Astrocyte (in vitro differentiated cells and primary cell): ENCODE measurements at regions not wholly inside any gene's neighbourhood (a gene's known extent, or its start where the extent isn't known, plus 50 kb on each side); places are given as distances from the start of the nearest gene placed in this dataset.

Source experiments
- DNase-seq: peaks from one replicate; pipeline ENCODE4 v3.0.0-alpha.2; 2010; ENCODE audit warnings: low read depth
- FAIRE-seq: peaks from 2 replicates; lab custom pipeline; 2011; peaks lifted over from hg19 to GRCh38; lab: Jason Lieb, UNC
- H2AFZ ChIP-seq: 2 replicates; pipeline ENCODE4 v1.6.0; 2012; ENCODE audit warnings: low read depth, low read length, inconsistent platforms
- H3K27ac ChIP-seq: 2 replicates; pipeline ENCODE4 v1.5.1; 2011; ENCODE audit warnings: low read depth, low read length, inconsistent platforms
- H3K27me3 ChIP-seq: 2 replicates; pipeline ENCODE4 v1.6.0; 2011; ENCODE audit warnings: low read length, inconsistent platforms; ENCODE audit not compliant: insufficient read depth
- H3K36me3 ChIP-seq: 2 replicates; pipeline ENCODE4 v1.5.1; 2011; ENCODE audit warnings: low read length, inconsistent platforms; ENCODE audit not compliant: insufficient read depth
- H3K4me1 ChIP-seq: 2 replicates; pipeline ENCODE4 v1.5.1; 2011; ENCODE audit warnings: low read length, inconsistent platforms; ENCODE audit not compliant: insufficient read depth
- H3K4me2 ChIP-seq: 2 replicates; pipeline ENCODE4 v1.6.0; 2012; ENCODE audit warnings: low read length, inconsistent platforms
- H3K4me3 ChIP-seq: 2 replicates; pipeline ENCODE4 v1.5.1; 2011; ENCODE audit warnings: low read depth, mild to moderate bottlenecking, low read length, inconsistent platforms; ENCODE audit not compliant: insufficient read depth
- H3K79me2 ChIP-seq: 2 replicates; pipeline ENCODE4 v1.6.0; 2012; ENCODE audit warnings: mild to moderate bottlenecking, low read length, inconsistent platforms; ENCODE audit not compliant: insufficient read depth
- H3K9ac ChIP-seq: 2 replicates; pipeline ENCODE4 v1.6.0; 2012; ENCODE audit warnings: mild to moderate bottlenecking, low read length, inconsistent platforms
- H3K9me3 ChIP-seq: 2 replicates; pipeline ENCODE4 v1.5.1; 2012; ENCODE audit warnings: low read depth, mild to moderate bottlenecking, low read length, inconsistent platforms; ENCODE audit not compliant: insufficient read depth
- H4K20me1 ChIP-seq: 2 replicates; pipeline ENCODE4 v1.6.0; 2012; ENCODE audit warnings: low read length, inconsistent platforms; ENCODE audit not compliant: insufficient read depth
- H3K27ac Mint-ChIP-seq: one replicate; pipeline ENCODE4 v1.8.0; 2021; ENCODE audit warnings: mild to moderate bottlenecking, mixed read lengths; ENCODE audit not compliant: unreplicated experiment
- H3K27me3 Mint-ChIP-seq: one replicate; pipeline ENCODE4 v1.8.0; 2021; ENCODE audit warnings: low read depth, mixed read lengths; ENCODE audit not compliant: unreplicated experiment
- H3K36me3 Mint-ChIP-seq: one replicate; pipeline ENCODE4 v1.8.0; 2021; ENCODE audit warnings: low read depth, mixed read lengths; ENCODE audit not compliant: unreplicated experiment
- H3K4me1 Mint-ChIP-seq: one replicate; pipeline ENCODE4 v1.8.0; 2021; ENCODE audit warnings: low read depth, mixed read lengths; ENCODE audit not compliant: unreplicated experiment
- H3K4me3 Mint-ChIP-seq: one replicate; pipeline ENCODE4 v1.8.0; 2021; ENCODE audit warnings: mild to moderate bottlenecking, moderate library complexity, mixed read lengths; ENCODE audit not compliant: unreplicated experiment
- H3K9me3 Mint-ChIP-seq: one replicate; pipeline ENCODE4 v1.8.0; 2021; ENCODE audit warnings: mild to moderate bottlenecking, mixed read lengths; ENCODE audit not compliant: unreplicated experiment
- CTCF ChIP-seq: IDR thresholded peaks from 2 replicates; pipeline ENCODE4 v1.5.1; 2011; ENCODE audit warnings: low read depth, mild to moderate bottlenecking, inconsistent platforms, low read length, moderate library complexity; ENCODE audit not compliant: insufficient read depth
- EZH2 ChIP-seq: IDR thresholded peaks from 2 replicates; pipeline ENCODE4 v1.6.1; 2012; ENCODE audit warnings: mild to moderate bottlenecking, low read length, inconsistent platforms; ENCODE audit not compliant: insufficient read depth

- H3K9me3 Mint-ChIP-seq: peaks cover 13% of the 10 kb centered on the region
- DNase-seq (no peak), FAIRE-seq (no peak)
- no peaks in the 10 kb centered on the region for H3K36me3 Mint-ChIP-seq
- H3K9me3 ChIP-seq: peaks cover 2% of the 10 kb centered on the region
- no peak overlapping the region for H3K4me3 ChIP-seq
- no peaks in the 10 kb centered on the region for H3K4me1 Mint-ChIP-seq
- H3K4me1 ChIP-seq: no peaks in the 10 kb centered on the region
- no peak overlapping the region for H3K4me2 ChIP-seq
- no peak overlapping the region for H3K4me3 Mint-ChIP-seq
- TF ChIP-seq CTCF: no peak
- no peak for TF ChIP-seq EZH2
- no peak overlapping the region for H2AFZ ChIP-seq
- H3K9ac ChIP-seq: no peak overlapping the region
- no peak overlapping the region for H3K27ac Mint-ChIP-seq
- no peaks in the 10 kb centered on the region for H3K79me2 ChIP-seq
- peaks cover 7% of the 10 kb centered on the region for H3K27me3 ChIP-seq
- H4K20me1 ChIP-seq: no peaks in the 10 kb centered on the region
- H3K36me3 ChIP-seq: no peaks in the 10 kb centered on the region
- peaks cover 33% of the 10 kb centered on the region for H3K27me3 Mint-ChIP-seq
- no peak overlapping the region for H3K27ac ChIP-seq
These were observed 184.7 kb downstream of the MYLK4 start for GRCh38 chr6:2566048-2566447.

GRCh38 chr6:2565499-2565898, 185.2 kb downstream of the MYLK4 start:
- Histone ChIP-seq H3K36me3 (no peaks in the 10 kb centered on the region), H2AFZ (no peak overlapping the region), H3K4me1 (no peaks in the 10 kb centered on the region), H3K79me2 (no peaks in the 10 kb centered on the region), H3K4me3 (no peak overlapping the region), H3K27ac (no peak overlapping the region), H3K27me3 (peaks cover 11% of the 10 kb centered on the region), H3K4me2 (no peak overlapping the region), H4K20me1 (no peaks in the 10 kb centered on the region), H3K9ac (no peak overlapping the region), H3K9me3 (peaks cover 2% of the 10 kb centered on the region)
- FAIRE-seq: no peak
- Mint-ChIP-seq H3K27me3 (peaks cover 39% of the 10 kb centered on the region), H3K4me1 (no peaks in the 10 kb centered on the region), H3K36me3 (peaks cover 2% of the 10 kb centered on the region), H3K4me3 (no peak overlapping the region), H3K9me3 (peaks cover 13% of the 10 kb centered on the region), H3K27ac (no peak overlapping the region)
- no peak for DNase-seq
- no peak for TF ChIP-seq EZH2
- TF ChIP-seq CTCF: no peak

- no peak overlapping the region for H3K9ac ChIP-seq
- no peak for TF ChIP-seq EZH2
- H3K27ac ChIP-seq: no peak overlapping the region
- no peak for FAIRE-seq
- DNase-seq: peak; percentile 18
- peaks cover 2% of the 10 kb centered on the region for H3K9me3 ChIP-seq
- peaks cover 15% of the 10 kb centered on the region for H3K9me3 Mint-ChIP-seq
- H3K27me3 ChIP-seq: peaks cover 11% of the 10 kb centered on the region
- no peaks in the 10 kb centered on the region for H3K36me3 ChIP-seq
- peaks cover 45% of the 10 kb centered on the region for H3K27me3 Mint-ChIP-seq
- H3K79me2 ChIP-seq: no peaks in the 10 kb centered on the region
- no peak overlapping the region for H3K4me3 ChIP-seq
- no peaks in the 10 kb centered on the region for H3K4me1 ChIP-seq
- no peaks in the 10 kb centered on the region for H4K20me1 ChIP-seq
- peaks cover 4% of the 10 kb centered on the region for H3K36me3 Mint-ChIP-seq
- H3K27ac Mint-ChIP-seq: no peak overlapping the region
- H3K4me2 ChIP-seq: no peak overlapping the region
- no peak overlapping the region for H3K4me3 Mint-ChIP-seq
- H3K4me1 Mint-ChIP-seq: no peaks in the 10 kb centered on the region
- no peak overlapping the region for H2AFZ ChIP-seq
These were observed 187.1 kb downstream of the MYLK4 start for GRCh38 chr6:2563635-2564034.
